Stimulated activated CD4-positive, alpha-beta T cell treated with anti-CD3 and anti-CD28 coated beads, TNF-alpha, amount 100 ng/mL, for 24 hours (primary cell): ENCODE measurements at regions not wholly inside any gene's neighbourhood (a gene's known extent, or its start where the extent isn't known, plus 50 kb on each side); places are given as distances from the start of the nearest gene placed in this dataset.

ENCODE experiments used
- DNase-seq, 3 experiments: peaks; one replicate each; pipeline ENCODE4 v3.0.0-alpha.2; 2020; ENCODE audit warnings: low read depth in 3 of 3

DNA sequence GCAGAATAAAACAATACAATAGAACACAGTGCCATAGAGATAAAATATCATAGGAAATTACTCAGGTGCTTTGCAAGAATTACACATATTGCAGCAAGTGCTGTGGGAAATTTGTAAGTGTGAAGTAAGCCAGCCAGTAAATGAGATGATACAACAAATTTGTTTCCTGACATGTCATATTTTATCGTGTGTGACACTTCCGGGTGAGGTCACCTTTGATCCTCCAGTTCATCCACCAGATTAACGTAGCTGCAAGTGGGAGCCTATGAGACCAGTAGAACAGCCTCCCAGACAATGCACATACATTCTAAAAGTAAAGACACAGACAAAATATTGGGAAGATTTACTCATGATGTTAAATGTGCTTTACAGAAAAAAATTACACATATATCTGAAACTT, 72.2 kb downstream of the PRDM9 start:
- DNase-seq = no peak

DNA sequence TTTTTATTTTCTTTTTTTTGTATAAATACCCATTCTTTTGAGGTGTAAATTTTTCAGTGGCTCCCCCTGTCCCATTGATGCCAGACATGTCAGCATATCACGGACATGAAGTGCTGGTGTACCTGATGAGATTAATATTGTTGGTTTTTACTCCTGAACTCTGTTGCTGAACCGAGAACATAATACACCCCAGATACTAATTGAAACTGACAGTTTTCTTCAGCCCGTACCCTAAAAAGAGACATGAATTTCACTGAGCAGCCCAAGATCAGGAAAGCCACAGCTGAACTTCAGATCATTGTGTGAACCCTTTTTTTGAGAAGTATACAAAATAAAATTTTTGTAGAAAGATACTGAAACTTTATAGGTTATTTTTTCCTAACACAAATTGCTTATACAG, 75.7 kb downstream of the PRDM9 start:
- DNase-seq = no peak

DNA sequence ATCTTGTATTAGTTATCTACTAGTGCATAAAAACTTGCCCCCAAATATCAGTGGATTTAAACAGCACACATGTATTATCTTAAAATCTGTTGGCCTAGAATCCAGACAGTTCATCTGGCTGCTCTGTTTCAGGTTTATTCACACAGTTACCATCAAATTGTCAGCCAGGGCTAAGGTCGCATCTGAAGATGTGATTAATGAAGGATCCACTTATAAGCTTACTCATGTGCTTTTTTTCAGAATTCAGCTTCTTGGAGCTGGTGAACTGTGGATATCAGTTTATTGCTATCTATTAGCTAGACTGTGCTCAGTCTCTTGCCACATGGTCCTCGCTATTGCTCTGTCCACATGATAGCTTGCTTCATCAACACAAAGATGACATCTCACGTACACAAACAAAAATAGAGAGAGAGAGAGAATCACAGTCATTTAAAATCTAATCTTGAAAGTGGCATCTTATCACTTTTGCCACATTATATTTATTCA, 81.5 kb downstream of the PRDM9 start:
- no peak for DNase-seq

DNA sequence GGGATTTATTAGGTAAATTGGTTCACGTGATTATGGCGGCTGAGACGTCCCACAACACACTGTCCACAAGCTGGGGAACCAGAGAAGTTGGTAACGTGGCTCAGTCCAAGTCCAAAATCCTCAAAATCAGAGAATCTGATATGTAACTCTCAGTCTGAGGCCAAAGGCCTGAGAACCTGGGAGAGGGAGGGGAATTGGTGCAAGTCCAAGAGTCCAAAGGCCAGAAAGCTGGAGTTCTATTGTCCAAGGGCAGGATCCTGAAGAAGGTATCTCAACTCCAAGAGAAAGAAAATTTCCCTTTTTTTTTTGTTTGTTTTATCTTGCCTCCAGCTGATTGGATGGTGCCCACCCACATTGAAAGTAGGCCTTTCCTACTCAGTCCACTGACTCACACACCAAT, 83.8 kb downstream of the PRDM9 start:
- no peak for DNase-seq

DNA sequence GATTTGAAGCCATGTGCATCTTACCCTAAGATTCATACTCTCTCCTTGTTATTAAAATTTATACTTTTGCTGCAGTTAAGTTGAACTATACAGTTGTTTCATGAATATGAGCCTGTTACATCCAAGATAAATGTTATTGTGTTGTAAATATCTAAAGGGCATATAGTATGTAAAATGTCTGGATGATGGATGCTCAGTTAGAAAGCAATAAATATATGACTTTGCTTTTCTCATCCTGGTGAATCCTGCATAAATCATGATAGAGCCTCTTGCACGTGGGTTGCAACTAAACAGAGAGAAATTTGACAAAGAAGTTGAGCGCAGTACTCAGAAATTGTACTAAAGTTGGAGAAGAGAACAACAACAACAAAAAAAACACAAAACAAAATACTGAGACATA, 99.5 kb downstream of the PRDM9 start:
- no peak for DNase-seq

DNA sequence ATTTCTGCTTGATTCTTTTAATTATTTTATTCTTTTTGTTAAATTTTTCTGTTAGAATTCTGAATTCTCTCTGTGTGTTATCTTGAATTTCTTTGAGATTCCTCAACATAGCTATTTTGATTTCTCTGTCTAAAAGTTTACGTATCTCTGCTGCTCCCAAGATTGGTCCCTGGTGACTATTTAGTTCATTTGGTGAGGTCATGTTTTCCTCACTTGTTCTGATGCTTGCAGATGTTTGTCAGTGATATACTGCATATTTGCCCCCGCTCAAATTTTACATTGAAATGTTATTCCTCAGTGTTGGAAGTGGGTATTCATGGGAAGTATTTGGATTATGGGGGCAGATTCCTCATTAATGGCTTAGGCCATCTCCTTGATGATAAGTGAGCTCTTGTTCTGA, 105.3 kb downstream of the PRDM9 start:
- DNase-seq = no peak

DNA sequence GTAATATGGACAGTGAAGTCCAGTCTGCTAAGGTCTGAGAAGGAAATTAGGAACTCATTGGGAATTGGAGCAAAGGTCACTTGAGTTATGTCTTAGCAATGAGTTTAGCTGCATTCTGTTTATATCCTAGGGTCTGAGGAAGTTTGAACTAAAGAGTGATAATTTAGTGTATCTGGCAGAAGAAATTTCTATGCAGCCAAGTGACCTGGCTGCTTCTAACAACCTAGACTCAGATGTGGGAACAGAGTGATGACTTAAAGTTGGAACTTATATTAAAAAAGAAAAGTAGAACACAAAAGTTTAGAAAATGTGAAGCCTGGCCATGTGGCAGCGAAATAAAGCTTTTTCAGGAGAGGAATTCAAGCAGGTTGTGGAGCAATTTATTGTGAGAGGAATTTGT, 106.2 kb downstream of the PRDM9 start:
- no peak for DNase-seq

DNA sequence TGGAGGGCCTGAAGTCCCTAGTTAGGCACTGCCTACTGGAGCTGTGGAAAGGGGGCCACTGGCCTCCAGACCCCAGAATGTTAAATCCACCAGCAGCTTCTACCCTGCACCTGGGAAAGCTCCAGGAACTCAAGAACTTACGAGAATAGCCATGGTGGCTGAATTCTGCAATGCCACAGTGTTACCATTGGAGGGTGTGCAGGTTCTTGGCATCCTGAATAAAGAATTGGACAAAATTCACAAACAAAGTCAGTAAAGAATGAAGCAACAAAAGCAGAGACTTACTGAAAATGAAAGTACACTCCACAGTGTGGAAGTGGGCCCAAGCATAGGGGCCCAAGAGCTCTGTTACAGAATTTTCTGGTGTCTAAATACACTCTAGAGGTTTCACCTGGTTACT, 107.0 kb downstream of the PRDM9 start:
- no peak for DNase-seq

DNA sequence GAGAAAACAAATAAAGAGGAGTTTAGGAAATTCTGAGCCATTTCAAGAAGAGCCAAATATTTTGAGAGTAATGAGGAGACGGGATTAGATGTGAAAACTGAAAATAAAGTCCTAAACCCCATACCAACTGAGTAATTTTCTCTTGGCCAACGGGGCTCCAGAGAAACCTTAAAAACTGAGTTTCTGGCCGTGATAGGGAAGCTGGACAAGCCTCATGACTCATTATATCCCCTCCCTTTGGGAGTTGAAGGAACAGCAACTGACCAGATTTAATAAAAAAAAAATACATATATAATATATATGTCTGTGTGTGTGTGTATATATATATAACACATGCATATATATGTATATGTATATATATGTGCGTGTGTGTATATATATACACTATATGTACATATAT, 119.6 kb downstream of the PRDM9 start:
- no peak for DNase-seq

DNA sequence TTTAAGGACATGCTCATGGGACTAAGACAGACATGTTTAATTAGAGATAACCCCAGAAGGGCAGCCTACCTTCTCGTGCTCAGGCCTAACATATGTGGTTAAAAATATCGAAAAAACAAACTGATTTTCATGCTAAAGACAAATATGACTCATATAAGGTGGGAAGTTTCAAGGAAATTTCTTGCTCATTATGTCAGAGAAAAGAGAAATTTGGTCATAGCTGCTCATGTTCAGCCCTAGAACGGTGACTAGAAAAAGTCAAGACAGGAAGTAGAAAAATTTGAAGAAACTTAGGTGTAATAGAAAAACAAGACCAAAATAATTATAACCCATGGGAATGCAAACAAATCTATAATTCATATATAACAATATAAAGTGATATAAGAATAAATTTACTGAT, 120.6 kb downstream of the PRDM9 start:
- DNase-seq = no peak

DNA sequence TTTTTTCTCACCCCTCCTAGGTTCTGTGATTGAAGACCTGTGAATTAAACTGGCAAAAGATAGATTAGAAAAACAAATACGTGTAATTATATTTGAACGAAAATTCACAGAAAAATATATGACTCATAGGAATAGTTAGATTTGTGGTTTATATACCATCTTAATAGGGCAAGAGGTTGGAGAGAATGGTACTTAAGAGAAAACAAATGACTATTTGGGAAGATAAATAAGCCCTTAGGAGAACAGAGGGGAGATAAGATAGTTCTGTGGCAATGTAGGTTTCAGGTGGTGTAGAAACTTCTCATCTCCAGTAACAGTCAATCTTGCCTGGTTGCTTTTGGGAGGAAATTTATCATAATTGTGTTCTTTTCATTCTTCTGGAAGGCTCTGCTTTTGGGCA, 122.0 kb downstream of the PRDM9 start:
- DNase-seq = no peak

DNA sequence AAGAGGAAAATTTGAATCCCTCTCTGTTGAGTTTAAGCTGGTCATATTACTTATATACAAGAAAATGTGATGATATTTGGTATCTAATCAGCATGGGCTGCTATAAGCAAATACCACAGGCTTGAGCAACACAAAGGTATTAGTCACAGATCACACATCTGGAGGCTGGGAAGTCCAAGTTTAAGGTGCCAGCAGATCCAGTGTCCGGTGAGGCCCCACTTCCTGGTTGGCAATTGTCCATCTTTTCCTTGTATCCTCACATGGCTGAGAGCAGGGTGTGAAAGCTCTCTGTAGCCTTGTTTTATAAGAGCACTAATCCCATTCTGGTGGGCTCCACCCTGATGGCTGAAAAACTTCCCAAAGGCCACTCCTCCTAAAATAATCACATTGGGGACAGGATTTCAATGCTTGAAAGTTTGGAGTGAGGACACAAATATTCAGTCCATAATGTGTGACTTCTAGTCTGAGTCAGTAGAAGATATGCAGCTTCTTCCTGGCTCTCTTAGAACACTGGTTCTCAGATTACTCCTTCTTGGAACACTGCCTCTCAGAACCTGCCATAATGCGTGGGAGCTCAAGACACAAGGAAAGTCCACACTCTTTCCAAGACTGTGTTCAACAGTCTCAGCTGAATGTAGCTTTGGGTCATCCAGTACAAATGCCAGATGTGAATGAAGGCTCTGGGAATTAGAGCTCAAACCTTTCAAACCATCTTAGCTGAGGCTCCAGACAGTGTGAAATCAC, 124.1 kb downstream of the PRDM9 start:
- DNase-seq = no peak

DNA sequence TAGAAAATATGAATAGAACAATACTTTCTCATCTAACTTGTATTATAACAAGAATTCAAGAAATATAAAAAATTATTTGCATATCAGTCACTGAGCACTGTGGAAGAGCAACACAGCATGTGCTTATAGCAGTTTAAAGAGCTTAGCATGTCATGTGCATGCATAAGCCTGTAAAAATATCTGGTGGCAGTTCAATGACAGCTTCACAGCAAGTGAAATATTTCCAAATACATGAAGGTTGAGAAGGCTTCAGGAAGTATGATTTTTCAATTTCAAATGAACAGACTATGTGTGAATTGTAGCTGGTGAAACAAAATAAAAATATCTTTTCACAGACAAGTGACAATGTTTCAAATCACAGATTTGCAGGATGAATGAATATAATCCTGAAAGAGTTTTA, 128.5 kb downstream of the PRDM9 start:
- no peak for DNase-seq

DNA sequence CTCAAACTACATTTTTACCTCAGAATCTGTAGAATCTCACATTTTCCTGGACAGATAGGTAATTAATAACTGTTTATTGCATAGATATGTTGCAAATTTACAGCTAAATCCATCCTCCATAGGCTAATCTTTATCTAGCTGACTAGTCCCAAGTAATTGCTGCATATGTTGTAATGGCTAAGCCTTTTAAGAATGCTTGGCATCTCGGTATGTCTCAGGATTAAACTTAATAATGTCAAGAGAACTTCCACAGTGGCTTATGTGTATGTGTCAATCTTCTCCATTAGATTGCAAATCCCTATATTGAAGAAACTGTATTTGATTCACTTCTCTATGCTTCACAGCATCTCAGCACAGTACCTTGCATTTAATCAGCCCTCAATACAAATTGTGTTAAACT, 131.9 kb downstream of the PRDM9 start:
- no peak for DNase-seq

DNA sequence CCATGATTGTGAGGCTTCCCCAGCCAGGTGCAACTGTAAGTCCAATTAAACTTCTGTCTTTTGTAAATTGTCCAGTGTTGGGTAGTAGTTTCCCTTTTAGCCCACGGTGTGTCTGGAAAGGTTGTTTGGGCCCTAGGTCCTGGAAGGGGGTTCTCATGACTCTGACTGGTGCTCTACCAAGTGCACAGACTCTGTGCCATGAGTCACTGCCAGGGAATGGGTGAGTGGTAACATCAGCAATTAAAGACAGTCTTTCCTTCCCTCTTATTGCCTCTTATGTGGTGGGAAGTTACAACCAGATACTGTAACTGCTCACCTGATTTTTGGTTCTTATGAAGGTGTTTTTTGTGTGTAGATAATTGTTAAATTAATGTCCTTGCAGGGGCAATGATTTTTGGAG, 141.2 kb downstream of the PRDM9 start:
- no peak for DNase-seq

DNA sequence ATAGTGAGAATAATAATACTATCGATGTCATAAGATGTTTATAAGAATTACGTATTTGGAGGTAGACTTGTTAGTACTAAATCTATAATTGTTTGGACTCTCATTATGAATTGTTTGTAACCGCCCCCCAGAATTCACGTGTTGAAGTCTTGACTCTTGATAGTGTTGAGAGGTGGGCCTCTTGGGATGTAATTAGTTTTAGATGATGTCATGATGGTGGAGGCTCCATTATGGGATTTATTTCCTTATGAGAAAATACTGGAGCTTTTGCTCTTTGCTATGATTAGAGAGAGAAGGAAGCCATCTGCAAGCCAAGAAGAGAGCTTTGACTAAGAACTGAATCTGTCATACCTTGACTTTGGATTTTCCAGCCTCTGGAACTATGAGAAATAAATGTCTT, 142.2 kb downstream of the PRDM9 start:
- no peak for DNase-seq

DNA sequence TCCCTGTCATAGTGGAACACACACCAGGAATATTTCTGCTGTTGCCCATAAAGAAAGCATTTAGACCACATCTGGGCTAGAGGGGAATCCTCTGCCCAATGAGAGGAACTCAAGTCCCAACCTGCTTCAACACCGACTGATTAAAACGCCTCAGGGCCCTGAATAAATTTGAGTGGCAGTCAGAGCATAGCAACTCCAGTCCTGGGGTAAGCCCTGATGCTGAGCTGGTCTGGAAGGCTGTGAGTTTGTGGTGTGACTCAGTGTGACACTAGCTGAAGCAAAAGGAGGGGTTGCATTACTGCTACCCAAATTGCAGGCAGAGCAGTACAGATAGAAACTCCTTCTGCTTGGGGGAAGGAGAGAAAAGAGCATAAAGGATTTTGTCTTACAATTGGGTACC, 148.3 kb downstream of the PRDM9 start:
- no peak for DNase-seq

DNA sequence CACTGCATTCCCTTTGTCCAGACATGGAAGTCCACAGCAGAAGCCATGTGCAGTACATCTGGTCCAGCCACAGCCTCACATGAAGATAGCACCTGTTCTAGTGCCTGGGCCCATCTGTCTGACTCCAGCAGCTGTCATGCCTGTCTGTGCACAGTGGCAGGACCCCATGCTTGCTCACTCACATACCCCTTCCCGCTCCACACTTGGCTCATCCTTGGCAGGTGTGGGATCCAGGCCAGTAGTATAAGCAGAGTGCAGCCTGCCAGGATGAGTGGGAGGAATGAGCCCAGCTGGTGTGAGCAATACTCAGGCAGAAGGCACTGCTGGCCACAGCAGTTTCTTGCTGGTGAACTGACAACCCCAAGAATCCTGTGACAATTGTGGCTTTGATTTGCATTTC, 168.0 kb downstream of the PRDM9 start:
- DNase-seq = no peak

DNA sequence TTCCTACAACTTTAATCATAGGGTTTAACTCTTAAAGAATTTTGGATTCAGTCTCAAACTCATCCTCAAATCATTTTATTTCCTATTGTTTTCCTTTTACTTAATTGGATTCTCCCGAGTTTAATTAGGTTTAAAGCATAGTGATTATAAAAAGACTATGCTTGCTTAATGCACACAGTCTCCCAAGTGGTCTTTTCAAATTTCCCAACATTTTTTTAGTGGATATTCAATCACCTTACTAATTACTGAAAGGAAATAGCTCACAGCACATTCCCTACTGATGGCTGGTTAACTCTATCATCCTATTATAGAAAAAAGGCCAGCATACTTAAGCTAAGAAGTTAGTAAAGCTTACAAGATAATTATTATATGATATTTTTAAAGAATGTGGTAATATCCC, 170.6 kb downstream of the PRDM9 start:
- DNase-seq = no peak

DNA sequence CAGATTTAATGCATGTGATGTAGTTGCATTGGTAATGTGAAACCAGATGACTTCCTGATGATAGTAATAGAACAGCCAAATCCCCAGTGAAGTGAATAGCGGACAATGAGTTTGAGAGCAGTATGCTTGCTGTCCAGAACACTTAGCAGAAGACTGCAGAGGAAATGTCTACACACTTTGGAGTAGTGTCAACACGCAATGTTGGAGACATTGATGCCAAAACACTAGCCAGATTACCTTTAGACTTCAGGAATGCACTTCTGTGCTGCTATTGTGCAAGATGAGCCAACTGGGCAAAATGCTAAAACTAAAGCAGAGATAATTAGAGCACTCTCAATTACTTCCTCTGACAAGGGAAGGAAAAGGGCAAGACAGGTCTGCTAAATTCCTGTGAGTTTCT, 176.7 kb downstream of the PRDM9 start:
- DNase-seq = no peak

DNA sequence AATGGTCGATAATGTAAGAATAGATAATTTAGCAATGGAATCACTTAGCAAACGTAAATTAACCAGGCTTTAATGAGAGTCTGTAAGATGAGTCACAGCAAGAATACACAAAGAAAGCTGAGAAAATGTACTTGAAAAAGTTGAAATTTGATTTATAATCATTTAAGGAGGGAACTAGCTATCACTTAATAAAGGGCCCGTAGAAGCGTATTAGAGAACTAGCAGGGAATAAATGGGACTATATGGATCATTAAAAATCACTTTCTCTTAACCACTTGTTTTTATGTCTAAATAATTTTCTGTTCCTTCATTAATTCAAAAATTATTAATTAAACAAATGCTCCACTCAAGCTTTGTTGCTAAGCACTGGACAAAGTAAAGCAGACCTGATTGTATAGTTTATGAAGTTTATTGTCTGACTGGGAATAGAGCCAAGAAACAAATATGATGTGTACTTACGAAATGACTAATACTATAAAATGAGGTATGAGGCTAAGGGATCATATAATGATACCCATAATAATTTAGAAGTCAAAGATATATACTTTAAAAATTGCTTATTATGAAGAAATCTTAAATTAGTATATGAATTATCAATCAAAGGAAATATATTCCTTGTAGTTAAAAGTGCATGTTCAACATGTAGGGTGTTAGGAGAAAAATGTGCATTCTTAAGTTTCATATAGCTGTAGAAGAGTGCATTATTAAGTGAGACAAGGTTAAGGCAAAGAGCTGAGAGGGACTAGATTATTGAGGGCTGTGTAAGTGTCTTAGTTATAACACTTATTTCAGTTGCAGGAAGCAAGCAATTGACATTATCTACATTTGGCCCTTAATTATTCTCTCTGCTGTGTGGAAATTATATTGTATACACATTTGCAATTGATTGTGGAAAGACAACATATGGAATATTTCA, 196.8 kb downstream of the PRDM9 start:
- DNase-seq = no peak

DNA sequence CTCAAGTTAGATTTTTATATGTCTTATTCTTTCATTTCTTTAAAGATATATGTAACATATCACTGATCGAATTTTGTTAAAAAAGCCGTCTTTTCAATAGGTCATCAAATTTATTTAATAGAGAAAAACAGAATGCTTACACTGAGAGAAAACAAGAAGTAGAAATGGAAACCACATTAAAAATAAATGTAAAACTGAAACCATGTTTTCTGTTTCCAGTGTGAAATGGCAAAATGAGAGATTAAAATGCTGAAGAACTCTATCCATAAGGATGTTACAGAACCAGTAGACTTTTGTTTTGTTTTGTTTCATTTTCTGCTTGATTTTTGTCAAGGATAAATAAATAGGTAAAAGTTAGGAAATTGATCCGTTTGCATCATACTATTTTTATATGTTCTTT, 210.1 kb downstream of the PRDM9 start:
- DNase-seq = no peak

DNA sequence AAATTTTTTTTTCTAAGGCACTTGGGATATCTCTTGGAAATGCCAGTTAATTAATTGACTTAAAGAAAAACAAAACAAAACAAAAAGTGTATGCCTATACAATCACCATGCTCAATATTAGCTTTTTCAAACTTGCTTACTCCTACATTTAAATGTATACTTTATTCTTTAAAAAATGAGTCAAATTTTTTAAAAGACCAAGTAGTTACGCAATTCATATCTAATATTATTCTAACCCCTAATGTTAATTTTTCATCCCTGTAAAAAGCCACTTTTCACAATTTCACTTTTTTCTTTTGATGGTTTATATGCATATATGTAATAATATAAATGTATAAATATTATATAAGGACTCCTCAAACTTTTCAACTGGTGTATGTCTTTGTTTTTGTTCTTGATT, 211.2 kb downstream of the PRDM9 start:
- DNase-seq = no peak
